Adrenal gland (tissue), 9 donors: ENCODE measurements at regions not wholly inside any gene's neighbourhood (a gene's known extent, or its start where the extent isn't known, plus 50 kb on each side); places are given as distances from the start of the nearest gene placed in this dataset.

Experiments used
- DNase-seq, 7 donors: peaks; one replicate each; pipeline ENCODE4 v3.0.0-alpha.2; 2019 to 2020
- H3K27ac ChIP-seq, 5 donors: fragments of 200-600 bp; sonication (generic) in 4 of 5; 1 replicate in 3 of 5; 2 replicates in 2 of 5; pipeline versions ENCODE4 v1.5.1 to v1.8.0; 2016 to 2020; ENCODE audit warnings: mild to moderate bottlenecking in 1 of 5
- H3K27me3 ChIP-seq: fragments of 200-600 bp; 2 replicates; pipeline ENCODE4 v1.8.0; 2021
- H3K36me3 ChIP-seq, 2 donors: fragments of 200-600 bp; replicated peaks in 1 of 2; 1 replicate in 1 of 2; 2 replicates in 1 of 2; pipeline versions ENCODE4 v1.5.1 to v1.8.0; 2018 to 2022
- H3K4me1 ChIP-seq, 2 donors: fragments of 200-600 bp; replicated peaks in 1 of 2; 1 replicate in 1 of 2; 2 replicates in 1 of 2; pipeline versions ENCODE4 v1.5.1 to v1.8.0; 2018 to 2021
- H3K4me3 ChIP-seq, 4 donors: fragments of 200-600 bp; sonication (generic) in 3 of 4; one replicate each; pipeline ENCODE4 v1.5.1; 2016 to 2018
- H3K9me3 ChIP-seq, 3 donors: fragments of 200-600 bp; sonication (generic) in 1 of 3; replicated peaks in 1 of 3; 1 replicate in 2 of 3; 2 replicates in 1 of 3; pipeline versions ENCODE4 v1.5.1 to v1.8.0; 2016 to 2021
- POLR2A ChIP-seq, 2 donors: fragments of 450-650 bp; IDR thresholded peaks; one replicate each; pipeline ENCODE4 v1.6.1; 2017; ENCODE audit warnings: antibody characterized with exemption in 2 of 2, mild to moderate bottlenecking in 2 of 2, moderate library complexity in 1 of 2
- WGBS, 4 donors: extraction: QIAGEN DNeasy Blood & Tissue Kit in 2 of 4; methylation state at CpG; one replicate each; pipeline versions ENCODE4 v1.1.5 to v1.1.7; 2013 to 2017; 5-methylcytosine and 5-hydroxymethylcytosine counted together
- intact Hi-C, 2 donors: fragments of 100-400 bp; cut with DNase I; formaldehyde crosslinking; loops; one replicate each; pipeline versions ENCODE4 v1.14.1 to v1.15.0; 2022 to 2023
- TF ChIP-seq, protein P1 (sequence below), 6 experiments: fragments of 450-650 bp in 4 of 6; fragments of 200-600 bp in 2 of 6; sonication (generic) in 1 of 6; IDR thresholded peaks; 1 replicate in 5 of 6; 2 replicates in 1 of 6; pipeline versions ENCODE4 v1.5.1 to v1.8.0; 2016 to 2021; ENCODE audit warnings: antibody characterized with exemption in 6 of 6, mild to moderate bottlenecking in 2 of 6, moderate library complexity in 1 of 6
- donor health status: healthy with polysubstance abuse.
- donor health status: Bipolar disorder and iron deficiency.
- donor health status: DM: yes; HTN: yes; CAD: no.
- donor health status: DM: no; HTN: no; CAD: no.
- donor health status: DM: no; HTN: no; CAD: no.

DNA sequence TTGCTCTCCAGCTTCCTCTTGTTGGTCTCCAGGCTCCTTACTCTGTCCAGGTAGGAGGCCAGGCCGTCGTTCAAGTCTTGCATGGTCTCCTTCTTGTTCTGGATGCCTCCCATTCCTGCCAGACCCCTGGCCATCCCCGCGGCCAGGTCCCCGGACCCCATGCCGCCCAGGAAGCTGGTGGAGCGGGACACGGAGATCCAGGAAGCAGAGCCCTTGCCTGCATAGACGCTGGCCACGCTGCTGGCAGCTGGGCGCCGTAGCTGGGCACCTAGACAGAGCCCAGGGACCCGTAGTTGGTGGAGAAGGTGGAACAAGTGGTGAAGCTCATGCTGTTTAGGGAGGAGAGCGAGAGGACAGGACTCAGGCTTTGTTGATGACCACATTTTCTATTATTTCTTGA lies 1584.0 kb upstream of the ACO1 start:
- no peak overlapping the region for H3K4me3 ChIP-seq
- no peaks in the 10 kb centered on the region for H3K36me3 ChIP-seq
- no peak for DNase-seq
- WGBS, 4 donors = 81 to 90% (median 87%) methylated on average over 10 to 14 of the region's 14 CpGs
- TF ChIP-seq, protein P1, sequence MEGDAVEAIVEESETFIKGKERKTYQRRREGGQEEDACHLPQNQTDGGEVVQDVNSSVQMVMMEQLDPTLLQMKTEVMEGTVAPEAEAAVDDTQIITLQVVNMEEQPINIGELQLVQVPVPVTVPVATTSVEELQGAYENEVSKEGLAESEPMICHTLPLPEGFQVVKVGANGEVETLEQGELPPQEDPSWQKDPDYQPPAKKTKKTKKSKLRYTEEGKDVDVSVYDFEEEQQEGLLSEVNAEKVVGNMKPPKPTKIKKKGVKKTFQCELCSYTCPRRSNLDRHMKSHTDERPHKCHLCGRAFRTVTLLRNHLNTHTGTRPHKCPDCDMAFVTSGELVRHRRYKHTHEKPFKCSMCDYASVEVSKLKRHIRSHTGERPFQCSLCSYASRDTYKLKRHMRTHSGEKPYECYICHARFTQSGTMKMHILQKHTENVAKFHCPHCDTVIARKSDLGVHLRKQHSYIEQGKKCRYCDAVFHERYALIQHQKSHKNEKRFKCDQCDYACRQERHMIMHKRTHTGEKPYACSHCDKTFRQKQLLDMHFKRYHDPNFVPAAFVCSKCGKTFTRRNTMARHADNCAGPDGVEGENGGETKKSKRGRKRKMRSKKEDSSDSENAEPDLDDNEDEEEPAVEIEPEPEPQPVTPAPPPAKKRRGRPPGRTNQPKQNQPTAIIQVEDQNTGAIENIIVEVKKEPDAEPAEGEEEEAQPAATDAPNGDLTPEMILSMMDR (IDR thresholded peaks at IDR 0.05) = no peak
- no peak for TF ChIP-seq POLR2A (IDR thresholded peaks at IDR 0.05)
- no peaks in the 10 kb centered on the region for H3K4me1 ChIP-seq
- H3K9me3 ChIP-seq = no peaks in the 10 kb centered on the region
- intact Hi-C loops = no loop called here
- H3K27me3 ChIP-seq = no peaks in the 10 kb centered on the region
- H3K27ac ChIP-seq = no peak overlapping the region

DNA sequence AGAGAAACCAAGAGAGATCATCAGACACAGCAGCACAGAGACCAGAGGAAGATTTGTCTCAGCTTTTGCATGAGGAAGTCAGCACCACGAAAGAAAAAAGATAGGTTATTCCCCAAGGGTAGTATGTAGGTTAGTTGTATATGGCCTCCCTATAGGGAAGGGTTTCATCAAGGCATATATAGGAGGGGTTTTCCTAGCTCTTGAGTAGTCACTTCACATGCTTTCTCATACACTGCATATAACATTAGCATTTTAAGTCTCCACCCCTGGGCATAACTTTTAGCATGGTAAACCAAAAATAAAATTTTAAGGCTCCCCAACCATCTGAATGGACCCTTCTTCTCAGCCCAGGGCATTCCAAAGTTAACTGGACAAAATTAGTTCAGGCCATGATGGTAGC lies 1571.6 kb upstream of the ACO1 start:
- no peaks in the 10 kb centered on the region for H3K27me3 ChIP-seq
- DNase-seq = no peak
- H3K9me3 ChIP-seq = no peaks in the 10 kb centered on the region
- H3K4me3 ChIP-seq = no peak overlapping the region
- 64 to 88% (median 77%) methylated on average over 1 of the region's 1 CpG for WGBS, 4 donors
- no peaks in the 10 kb centered on the region for H3K4me1 ChIP-seq
- TF ChIP-seq, protein P1 (IDR thresholded peaks at IDR 0.05) = no peak
- TF ChIP-seq POLR2A (IDR thresholded peaks at IDR 0.05) = no peak
- intact Hi-C loops = no loop called here
- H3K27ac ChIP-seq = no peak overlapping the region
- H3K36me3 ChIP-seq = no peaks in the 10 kb centered on the region

DNA sequence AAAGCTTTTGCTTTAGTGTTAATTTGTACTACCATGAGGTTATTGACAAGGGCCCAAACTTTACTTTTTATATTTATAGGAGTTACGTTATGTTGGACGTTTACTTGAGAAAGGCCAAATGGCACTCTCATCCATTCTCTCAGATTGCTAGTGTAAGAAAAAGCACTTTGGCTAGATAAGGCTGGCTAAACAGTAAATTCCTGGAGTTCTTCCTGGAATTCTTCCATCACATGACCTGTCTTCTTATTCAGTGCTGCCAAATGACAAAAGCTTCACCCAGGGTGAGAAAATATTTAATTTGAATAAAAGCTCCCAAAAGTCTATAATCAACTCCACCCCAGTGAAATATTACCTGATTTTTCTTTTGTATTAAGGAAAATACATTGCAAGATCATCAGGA lies 1568.9 kb upstream of the ACO1 start:
- intact Hi-C loops = no loop called here
- TF ChIP-seq, protein P1 (IDR thresholded peaks at IDR 0.05) = no peak
- TF ChIP-seq POLR2A (IDR thresholded peaks at IDR 0.05) = no peak
- Histone ChIP-seq H3K4me1 (no peaks in the 10 kb centered on the region), H3K27ac (no peak overlapping the region), H3K27me3 (no peaks in the 10 kb centered on the region), H3K9me3 (no peaks in the 10 kb centered on the region), H3K4me3 (no peak overlapping the region), H3K36me3 (no peaks in the 10 kb centered on the region)
- WGBS, 4 donors = 26 to 37% (median 31%) methylated on average over 2 of the region's 2 CpGs
- DNase-seq = no peak

DNA sequence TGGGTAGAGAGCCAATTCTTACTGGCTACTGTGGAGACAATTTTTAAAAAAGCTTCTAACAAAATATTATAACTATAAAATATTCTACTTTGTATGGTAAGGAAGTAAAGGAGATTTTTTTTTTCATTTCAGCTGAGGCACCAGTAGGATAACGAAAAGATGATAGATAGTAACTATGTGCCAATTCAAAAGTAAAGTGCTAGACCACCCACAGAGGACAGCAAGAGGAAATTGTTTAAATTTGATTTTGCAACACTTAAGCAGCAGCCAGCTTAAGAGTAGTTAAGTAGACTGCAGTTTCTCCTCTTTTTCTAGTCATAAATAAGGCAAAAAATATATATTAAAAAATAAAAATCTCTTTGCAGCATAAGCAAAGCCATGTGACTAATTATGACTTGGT lies 1539.3 kb upstream of the ACO1 start:
- Histone ChIP-seq H3K27ac (no peak overlapping the region), H3K36me3 (no peaks in the 10 kb centered on the region), H3K27me3 (no peaks in the 10 kb centered on the region), H3K9me3 (no peaks in the 10 kb centered on the region), H3K4me3 (no peak overlapping the region), H3K4me1 (no peaks in the 10 kb centered on the region)
- no peak for DNase-seq
- intact Hi-C loops = no loop called here
- TF ChIP-seq, protein P1 (IDR thresholded peaks at IDR 0.05) = no peak
- TF ChIP-seq POLR2A (IDR thresholded peaks at IDR 0.05) = no peak
- WGBS, 4 donors = 34 to 56% (median 45%) methylated on average over 1 of the region's 1 CpG
